ENCODE measurements at regions not wholly inside any gene's neighbourhood (a gene's known extent, or its start where the extent isn't known, plus 50 kb on each side); places are given as distances from the start of the nearest gene placed in this dataset.

GRCh38 chr7:82567841-82568240, 124.3 kb upstream of the CACNA2D1 start:
- no peak for FAIRE-seq
- no peak for DNase-seq (ENCODE audit: low read depth in 1 of 2, low spot score in 1 of 2)
- POLR2A ChIA-PET = no interaction called here
- WGBS (ENCODE audit: missing lambda C conversion rate) = 90% methylated on average over 2 of the region's 2 CpGs
- Histone ChIP-seq H3K4me2 (no peak overlapping the region), H3K9me3 (no peaks in the 10 kb centered on the region), H3K4me3 (no peak overlapping the region), H3K27ac (no peak overlapping the region), H3K4me1 (no peaks in the 10 kb centered on the region)
- TF ChIP-seq FOSL2 (IDR thresholded peaks at IDR 0.05) (no peak), FOSL2 (CRISPR knock-in tag; IDR thresholded peaks at IDR 0.05) (no peak), RFX5 (IDR thresholded peaks at IDR 0.05) (no peak), CEBPB (IDR thresholded peaks at IDR 0.05) (no peak), POLR2AphosphoS2 (conservative IDR thresholded peaks at IDR 0.05; ENCODE audit: low read length) (no peak), ZSCAN20 (CRISPR knock-in tag; IDR thresholded peaks at IDR 0.05) (no peak), HES2 (IDR thresholded peaks at IDR 0.05) (no peak), NR3C1 (IDR thresholded peaks at IDR 0.05) (no peak), JUN (IDR thresholded peaks at IDR 0.05) (no peak), CHD4 (IDR thresholded peaks at IDR 0.05; ENCODE audit: borderline replicate concordance) (no peak), HDAC2 (IDR thresholded peaks at IDR 0.05) (no peak), ELK1 (IDR thresholded peaks at IDR 0.05; ENCODE audit: low read depth, low read length) (no peak), ATOH8 (CRISPR knock-in tag; IDR thresholded peaks at IDR 0.05; ENCODE audit: low read depth) (no peak), MYC (IDR thresholded peaks at IDR 0.05; ENCODE audit: borderline replicate concordance, low read length) (no peak), USF2 (IDR thresholded peaks at IDR 0.05) (no peak), BCL3 (IDR thresholded peaks at IDR 0.05) (no peak), PBX3 (IDR thresholded peaks at IDR 0.05) (no peak), CBX2 (IDR thresholded peaks at IDR 0.05; ENCODE audit: borderline replicate concordance, low read depth) (no peak)
- ATAC-seq = no peak
- CTCF ChIA-PET = interaction anchor here (0.9 kb wide), 1 partner anchor 523 kb away, joined by 3 read pairs; no protein-coding TSS in a partner anchor

- Histone ChIP-seq H3K4me2 (no peak overlapping the region), H3K27ac (no peak overlapping the region), H3K4me1 (no peaks in the 10 kb centered on the region), H3K4me3 (no peak overlapping the region), H3K9me3 (no peaks in the 10 kb centered on the region)
- ATAC-seq (no peak), DNase-seq (ENCODE audit: low read depth in 1 of 2, low spot score in 1 of 2) (no peak), FAIRE-seq (no peak)
- CTCF ChIA-PET = interaction anchor here (0.8 to 0.9 kb wide), 2 partner anchors 523 to 1067 kb away, joined by 3 read pairs; no protein-coding TSS in a partner anchor
- POLR2A ChIA-PET = no interaction called here
- TF ChIP-seq BCL3 (IDR thresholded peaks at IDR 0.05) (no peak), RCOR1 (IDR thresholded peaks at IDR 0.05; ENCODE audit: low read depth, low read length) (no peak), MAZ (IDR thresholded peaks at IDR 0.05; ENCODE audit: borderline replicate concordance, low read depth, low read length) (no peak), E2F6 (IDR thresholded peaks at IDR 0.05; ENCODE audit: borderline replicate concordance, low read depth) (no peak)
- WGBS (ENCODE audit: missing lambda C conversion rate) = 66% methylated on average over 2 of the region's 2 CpGs
These were observed 123.8 kb upstream of the CACNA2D1 start for GRCh38 chr7:82567356-82567755.

Measured in A549 (cell line).